ENCODE measurements at regions not wholly inside any gene's neighbourhood (a gene's known extent, or its start where the extent isn't known, plus 50 kb on each side); places are given as distances from the start of the nearest gene placed in this dataset.

- no peak for TF ChIP-seq JUN (CRISPR knock-in tag; IDR thresholded peaks at IDR 0.05)
- no peak for TF ChIP-seq ZNF274 (CRISPR knock-in tag; IDR thresholded peaks at IDR 0.05)
- TF ChIP-seq ZNF33B (CRISPR knock-in tag; IDR thresholded peaks at IDR 0.05), result no peak
- no peak for TF ChIP-seq GLMP (CRISPR knock-in tag; IDR thresholded peaks at IDR 0.05; ENCODE audit: borderline replicate concordance)
- TF ChIP-seq SMC3 (IDR thresholded peaks at IDR 0.05; ENCODE audit: low read length), result no peak
- TF ChIP-seq NCOR1 (IDR thresholded peaks at IDR 0.05; ENCODE audit: borderline replicate concordance, low read length), result no peak
- TF ChIP-seq ZNF142 (CRISPR knock-in tag; IDR thresholded peaks at IDR 0.05), result no peak
- TF ChIP-seq PREB (CRISPR knock-in tag; IDR thresholded peaks at IDR 0.05), result no peak
- TF ChIP-seq ZNF766 (CRISPR knock-in tag; IDR thresholded peaks at IDR 0.05; ENCODE audit: borderline replicate concordance), result no peak
- no peak for TF ChIP-seq RAD51 (IDR thresholded peaks at IDR 0.05; ENCODE audit: borderline replicate concordance)
- TF ChIP-seq ZNF326 (CRISPR knock-in tag; IDR thresholded peaks at IDR 0.05; ENCODE audit: borderline replicate concordance), result no peak
These were observed 299.3 kb downstream of the CCDC85A start for GRCh38 chr2:56483081-56483480.
